ENCODE measurements at regions not wholly inside any gene's neighbourhood (a gene's known extent, or its start where the extent isn't known, plus 50 kb on each side); places are given as distances from the start of the nearest gene placed in this dataset.
"Not testable (repeated sequence)": the region's sequence is repeated elsewhere in the genome, so short reads cannot be mapped to it uniquely, and the experiment has no call there.

DNA sequence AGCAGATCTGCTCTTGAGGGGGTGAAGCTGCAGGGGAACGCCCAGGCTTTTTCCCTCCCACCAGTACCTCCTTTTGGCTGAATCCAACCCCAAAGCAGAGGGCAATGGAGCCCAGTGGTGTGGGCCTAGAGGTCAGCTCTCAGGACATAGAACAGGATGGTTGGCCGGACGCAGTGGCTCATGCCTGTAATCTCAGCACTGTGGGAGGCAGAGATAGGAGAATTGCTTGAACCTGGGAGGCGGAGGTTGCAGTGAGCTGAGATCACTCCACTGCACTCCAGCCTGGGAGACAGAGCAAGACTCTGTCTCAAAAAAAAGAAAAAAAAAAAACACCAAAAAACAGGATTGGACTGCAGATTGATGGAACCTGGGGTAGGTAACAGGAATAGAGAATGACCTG lies 73.3 kb upstream of the ADGRL1 start:
- not testable (repeated sequence) for H3K27me3 ChIP-seq (replicated peaks in 1 of 4; ENCODE audit: control insufficient read depth in 3 of 4, extremely low read depth in 1 of 4, insufficient read depth in 3 of 4, low read length in 3 of 4); H3K56ac ChIP-seq (replicated peaks; ENCODE audit: insufficient read length, low read depth, low read length); H2BK5ac ChIP-seq (ENCODE audit: low read depth, low read length); H4K5ac ChIP-seq (ENCODE audit: insufficient read length, low read depth, low read length); H2BK20ac ChIP-seq (ENCODE audit: low read length); H3K4me3 ChIP-seq (ENCODE audit: extremely low read depth in 1 of 4, insufficient read depth in 2 of 4, low read depth in 3 of 4, low read length in 4 of 4); H3K23me2 ChIP-seq (ENCODE audit: low read depth, low read length); H3K36me3 ChIP-seq (ENCODE audit: control insufficient read depth in 2 of 4, insufficient read depth in 4 of 4, low read length in 3 of 4); H3K79me1 ChIP-seq (ENCODE audit: low read depth, low read length); H3K9me3 ChIP-seq (ENCODE audit: insufficient read depth in 2 of 2, low read depth in 1 of 2, low read length in 1 of 2); H3K18ac ChIP-seq (ENCODE audit: extremely low read depth, low read length); H2AK5ac ChIP-seq (ENCODE audit: low read depth, low read length); H2BK15ac ChIP-seq (ENCODE audit: low read length); H4K20me1 ChIP-seq (replicated peaks in 1 of 2; ENCODE audit: control insufficient read depth in 1 of 2, insufficient read depth in 2 of 2, low read length in 2 of 2); H3K4me2 ChIP-seq (ENCODE audit: insufficient read depth in 1 of 2, low read depth in 2 of 2, low read length in 2 of 2); H3K23ac ChIP-seq (ENCODE audit: insufficient read length); H4K8ac ChIP-seq (ENCODE audit: extremely low read depth, insufficient read depth, low read length); H2AFZ ChIP-seq (ENCODE audit: low read length); H3K79me2 ChIP-seq (ENCODE audit: control insufficient read depth in 1 of 2, insufficient read depth in 2 of 2, low read length in 2 of 2); FAIRE-seq; H2BK120ac ChIP-seq (replicated peaks; ENCODE audit: low read depth, low read length); H2BK12ac ChIP-seq (ENCODE audit: low read depth, low read length); H3K9ac ChIP-seq (replicated peaks in 1 of 4; ENCODE audit: extremely low read depth in 1 of 4, low read depth in 3 of 4, low read length in 3 of 4); H3K4me1 ChIP-seq (replicated peaks in 1 of 4; ENCODE audit: control insufficient read depth in 3 of 4, insufficient read depth in 4 of 4, low read length in 3 of 4); H4K91ac ChIP-seq (replicated peaks; ENCODE audit: insufficient read length, low read length); H3K14ac ChIP-seq (ENCODE audit: insufficient read length); DNase-seq (ENCODE audit: low read depth in 1 of 2, low spot score in 2 of 2); H3K27ac ChIP-seq (ENCODE audit: low read depth, low read length); H3K4ac ChIP-seq (replicated peaks; ENCODE audit: insufficient read length, low read depth, low read length)
- ChIA-PET POLR2A (ENCODE audit: partially characterized antibody) (interaction anchor here (0.9 kb wide), 1 partner anchor 58 kb away, joined by 3 read pairs; no protein-coding TSS in a partner anchor), CTCF (ENCODE audit: partially characterized antibody) (interaction anchor here (1.1 kb wide), 1 partner anchor 69 kb away, joined by 5 read pairs; no protein-coding TSS in a partner anchor)
- WGBS, 2 experiments (ENCODE audit: extremely low coverage in 1 of 2, insufficient coverage in 1 of 2, insufficient read length in 1 of 2, insufficient replicate concordance in 2 of 2, low coverage in 1 of 2, low lambda C conversion rate in 2 of 2, missing lambda C conversion rate in 1 of 2): 96% methylated on average over 3 of the region's 4 CpGs; no CpG with 5 or more reads in 1 of the 2 experiments

Measured in H1 (cell line).